GM21529 (cell line): ENCODE measurements at regions not wholly inside any gene's neighbourhood (a gene's known extent, or its start where the extent isn't known, plus 50 kb on each side); places are given as distances from the start of the nearest gene placed in this dataset.

Experiments
- ATAC-seq: cut with Tn5 transposase; IDR thresholded peaks from one replicate; pipeline ENCODE4 v1.9.1; 2021; ENCODE audit not compliant: unreplicated experiment

GRCh38 chr3:107100573-107100972, 276.7 kb upstream of the CCDC54 start:
- no peak for ATAC-seq

DNA sequence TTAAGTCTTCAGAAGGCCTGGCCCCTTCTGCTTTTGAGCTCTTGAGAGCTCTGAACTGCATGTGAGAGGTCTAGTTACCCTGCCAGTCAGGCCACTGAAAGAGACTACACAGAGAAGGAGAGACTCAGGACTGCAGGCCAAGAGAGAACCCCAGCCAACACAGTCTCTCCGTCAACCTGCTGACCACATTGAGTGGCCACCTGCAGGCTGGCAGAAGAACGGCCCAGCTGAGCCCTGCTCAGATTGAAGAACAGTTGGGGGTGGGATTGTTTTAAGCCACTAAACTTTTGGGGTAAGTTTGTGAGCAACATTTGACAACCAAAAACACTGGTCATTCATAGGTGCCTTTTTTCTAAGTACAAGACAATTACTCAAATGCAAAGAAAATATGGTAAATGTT, 273.5 kb upstream of the CCDC54 start:
- ATAC-seq = no peak

DNA sequence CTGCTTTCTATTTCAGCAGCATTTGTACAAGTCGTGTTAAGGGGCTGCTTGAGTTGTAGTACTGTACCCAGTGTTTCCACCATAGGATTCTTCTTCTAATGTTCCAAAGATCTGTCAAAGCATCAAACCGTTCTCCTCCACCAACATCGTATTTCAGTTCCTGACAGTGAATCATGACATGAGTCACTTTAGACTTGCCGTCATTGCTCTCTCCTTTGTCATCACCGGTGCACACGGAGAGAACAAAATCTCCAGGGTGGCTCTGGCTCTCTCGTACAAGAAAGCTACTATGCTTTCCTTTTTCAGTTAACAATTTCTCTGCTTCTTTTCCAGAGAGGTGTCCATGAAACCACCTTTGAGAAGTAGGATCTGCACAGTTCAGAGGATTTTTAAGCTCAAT, 270.9 kb upstream of the CCDC54 start:
- no peak for ATAC-seq

DNA sequence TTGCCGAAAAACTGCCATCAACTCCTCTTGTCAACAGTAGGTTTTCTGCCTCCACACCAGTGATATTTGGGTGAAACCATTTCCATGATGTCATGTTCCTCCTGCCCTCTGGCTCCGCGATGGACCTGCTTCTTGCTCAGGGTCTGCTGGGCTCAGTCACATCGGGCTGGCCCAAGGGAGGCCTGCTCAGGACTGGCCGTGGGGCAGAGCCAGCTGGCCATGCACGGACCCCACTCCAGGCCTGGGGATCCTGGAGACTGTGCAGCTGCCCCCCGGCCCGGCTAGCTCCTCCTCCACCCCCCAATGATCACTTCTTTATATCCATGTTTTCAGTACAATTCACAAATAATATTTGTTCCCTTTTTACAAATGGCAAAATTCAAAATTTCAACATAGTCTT, 270.3 kb upstream of the CCDC54 start:
- ATAC-seq = no peak

DNA sequence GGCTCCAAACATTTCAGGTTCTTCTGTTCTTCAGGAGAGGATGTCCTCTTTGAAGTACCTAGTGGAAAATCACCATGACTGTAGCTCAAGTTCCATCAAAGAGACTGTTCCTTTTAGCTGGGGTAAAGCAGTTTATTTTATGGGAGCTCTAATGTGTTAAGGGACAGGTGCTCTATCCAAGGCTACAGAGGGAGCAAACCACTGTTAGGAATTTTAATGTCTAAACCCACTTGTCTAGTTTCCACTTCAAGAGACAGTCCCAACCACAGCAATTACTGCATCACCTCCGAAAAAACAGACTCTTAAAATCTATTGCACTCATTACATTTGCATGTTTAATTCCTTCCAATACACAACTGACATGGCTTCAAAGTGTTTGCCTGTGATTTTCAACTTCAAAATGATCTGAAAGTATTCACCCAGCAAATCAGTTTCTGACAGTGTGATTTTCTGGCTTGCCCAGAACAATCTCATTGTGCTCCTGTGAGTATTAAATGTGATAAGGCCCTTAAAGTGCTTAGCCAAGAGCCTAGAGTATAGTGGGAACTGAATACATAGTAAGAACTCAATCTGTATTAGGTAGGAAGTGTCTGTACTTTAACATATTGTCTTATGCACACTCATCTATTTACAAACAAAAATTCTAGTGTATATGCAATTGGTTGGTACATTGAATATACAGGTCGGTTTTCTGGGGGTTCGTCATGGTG, 266.5 kb upstream of the CCDC54 start:
- no peak for ATAC-seq

DNA sequence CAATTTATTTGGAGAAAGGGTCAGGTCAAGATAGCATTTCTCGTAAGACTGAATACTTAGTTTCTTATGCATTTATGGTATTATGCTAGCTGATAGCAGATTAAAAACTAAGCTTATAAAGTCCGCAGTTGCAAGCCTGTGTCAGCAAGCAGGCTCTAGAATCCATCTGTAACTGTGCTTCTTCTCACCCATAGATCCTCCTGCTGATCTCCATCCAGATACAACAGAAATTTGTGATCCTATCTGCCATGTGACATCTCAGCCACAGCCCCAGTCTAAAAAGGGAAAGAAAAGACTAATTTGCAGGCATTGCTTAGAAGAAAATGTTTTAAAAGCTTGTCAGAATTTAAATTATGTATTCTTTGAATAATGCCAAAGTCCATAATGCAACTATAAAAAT, 265.4 kb upstream of the CCDC54 start:
- no peak for ATAC-seq

DNA sequence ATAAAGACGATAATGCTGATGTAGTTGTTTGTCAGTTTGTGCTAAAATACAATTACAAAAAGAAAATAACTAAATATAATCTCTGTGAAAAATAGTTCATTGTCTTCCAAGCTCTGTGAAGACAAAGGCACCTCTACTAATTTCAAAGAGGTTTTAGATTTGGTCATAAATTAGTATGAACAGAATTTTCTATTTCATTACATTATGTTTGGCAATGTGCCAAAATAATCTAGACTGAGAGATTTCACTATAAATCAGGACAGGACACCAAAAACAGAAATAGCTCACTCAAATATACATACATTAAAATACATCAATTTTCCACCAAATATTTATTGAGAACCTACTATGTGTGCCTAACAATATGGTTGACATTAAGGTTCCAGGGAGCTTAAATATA, 264.9 kb upstream of the CCDC54 start:
- no peak for ATAC-seq

- ATAC-seq = no peak
Measured at GRCh38 chr3:107116251-107116650, 261.0 kb upstream of the CCDC54 start.

GRCh38 chr3:107117156-107117555, 260.1 kb upstream of the CCDC54 start:
- no peak for ATAC-seq

DNA sequence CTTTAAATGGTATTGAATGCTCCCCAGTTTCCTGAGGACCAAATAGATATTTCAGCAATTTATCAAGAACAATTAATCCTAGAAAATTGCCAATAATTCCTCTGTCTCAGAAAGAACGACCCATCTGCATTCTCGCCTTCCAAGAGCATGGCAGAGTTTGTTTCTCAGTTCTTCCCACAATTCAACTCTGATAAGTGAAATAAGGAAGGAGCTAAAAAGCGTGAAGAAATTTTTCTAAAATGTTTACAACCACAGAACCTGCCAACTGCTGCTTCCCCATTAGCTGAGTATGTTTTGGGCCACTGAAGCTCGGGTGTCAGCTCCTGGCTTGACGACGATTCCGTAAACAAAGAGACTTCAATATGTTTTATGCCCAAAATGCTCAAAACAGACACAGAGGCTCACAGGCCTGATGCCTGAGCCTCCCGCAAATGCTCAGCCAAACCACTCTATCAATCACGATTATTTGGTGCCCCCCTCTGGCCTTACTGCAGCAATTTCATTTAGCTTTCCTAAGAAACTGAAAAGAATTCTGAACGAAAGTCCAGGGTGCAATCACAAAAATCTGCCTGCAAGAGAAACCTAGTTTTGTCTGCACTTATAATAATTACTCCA, 259.2 kb upstream of the CCDC54 start:
- ATAC-seq = peak; percentile 59

- ATAC-seq = no peak
Measured at GRCh38 chr3:107124885-107125284, 252.4 kb upstream of the CCDC54 start.

DNA sequence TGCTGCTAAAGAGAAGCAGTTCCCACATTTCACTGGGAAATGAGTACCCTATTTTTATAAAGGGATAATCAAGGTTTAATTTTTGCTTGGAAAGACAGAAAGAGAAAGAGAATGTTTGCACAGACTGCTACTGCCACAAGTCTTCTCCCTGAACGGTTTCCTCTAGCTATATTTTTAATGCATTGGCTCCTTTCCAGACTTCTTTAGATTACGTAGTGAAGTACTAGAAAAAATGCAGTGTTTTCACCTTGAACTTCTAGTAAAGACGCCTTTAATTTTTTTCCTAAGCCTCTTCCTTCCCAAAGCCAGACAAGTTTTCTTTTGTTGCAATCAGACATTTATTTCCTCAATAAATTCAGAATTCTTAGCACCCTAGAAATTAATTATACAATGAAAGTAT, 248.3 kb upstream of the CCDC54 start:
- no peak for ATAC-seq

- no peak for ATAC-seq
Measured at GRCh38 chr3:107130089-107130700, 247.0 kb upstream of the CCDC54 start.

DNA sequence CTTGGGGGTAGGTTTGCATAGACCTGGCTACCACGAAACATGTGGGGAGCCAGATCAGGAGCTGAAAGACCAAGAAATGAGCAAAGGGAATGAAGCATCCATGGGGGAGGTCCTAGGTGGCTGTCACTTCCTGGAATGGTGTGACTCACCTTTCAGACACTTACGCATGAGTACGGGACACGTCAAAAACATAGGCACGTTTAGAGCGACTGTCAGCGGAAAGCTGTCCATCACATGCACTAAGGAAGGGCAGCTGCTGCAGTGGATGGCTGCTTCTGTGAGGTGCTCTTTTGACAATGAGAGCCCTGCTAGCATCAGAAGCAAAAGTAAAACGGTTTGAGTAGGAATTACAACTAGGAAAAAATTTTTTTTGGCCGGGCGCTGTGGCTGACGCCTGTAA, 244.6 kb upstream of the CCDC54 start:
- no peak for ATAC-seq

GRCh38 chr3:107133891-107134290, 243.3 kb upstream of the CCDC54 start:
- no peak for ATAC-seq

DNA sequence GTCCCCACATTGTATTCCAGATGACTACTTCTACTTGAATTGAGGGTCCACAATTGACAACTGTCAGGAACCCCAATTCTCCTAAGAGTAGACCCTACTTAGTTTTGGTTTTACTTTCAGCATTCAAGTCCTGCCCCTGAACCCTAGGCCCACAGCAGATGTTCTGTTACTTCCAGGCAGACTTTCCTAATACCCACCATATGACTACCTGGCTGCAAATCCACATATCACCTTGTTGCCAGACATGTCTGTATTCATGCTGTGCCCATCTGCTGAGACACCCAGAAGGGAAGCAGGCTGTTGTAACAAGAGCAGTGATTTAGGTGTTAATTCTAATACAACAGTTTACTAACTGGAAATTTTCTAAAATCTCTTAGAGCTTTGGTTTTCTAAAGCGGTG, 235.1 kb upstream of the CCDC54 start:
- no peak for ATAC-seq

DNA sequence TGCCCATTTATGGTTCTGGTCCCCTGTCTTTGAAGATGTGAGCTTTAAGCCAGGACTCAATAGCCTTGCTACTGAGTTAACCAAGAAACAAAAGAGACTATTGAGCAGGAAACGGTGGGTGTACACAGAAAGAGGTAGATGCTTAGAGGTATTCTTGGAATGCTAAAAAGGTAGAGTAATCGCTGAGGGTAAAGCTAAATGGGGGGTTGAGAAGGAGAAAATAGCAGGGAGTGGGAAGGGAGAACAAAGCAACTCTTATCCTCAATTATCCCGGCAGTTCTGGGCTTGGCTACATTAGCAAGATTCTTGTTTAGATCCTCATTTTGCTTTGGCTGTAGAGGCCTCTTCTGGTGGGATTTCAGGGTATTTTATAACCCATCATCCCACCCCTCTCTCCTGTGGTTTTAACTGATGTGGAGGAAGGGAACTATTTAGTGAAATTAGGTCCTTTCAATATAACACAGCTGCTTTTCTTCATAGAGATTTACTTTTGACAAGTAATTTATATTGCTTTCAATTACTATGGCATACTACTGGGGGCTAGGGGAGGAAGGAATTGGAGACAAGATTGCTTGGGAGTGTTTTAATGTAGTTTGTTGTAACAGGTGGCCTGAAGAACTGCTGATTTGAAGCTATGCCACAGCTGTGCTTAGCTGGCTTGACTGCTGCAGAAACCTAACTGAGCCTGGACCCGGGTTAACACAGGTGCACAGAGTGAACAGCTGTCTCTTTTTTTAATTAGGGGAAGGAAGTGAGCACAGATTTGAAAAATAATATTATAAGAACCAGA, 234.3 kb upstream of the CCDC54 start:
- no peak for ATAC-seq

- ATAC-seq = no peak
Measured at GRCh38 chr3:107150675-107151074, 226.6 kb upstream of the CCDC54 start.

GRCh38 chr3:107153981-107154380, 223.3 kb upstream of the CCDC54 start:
- ATAC-seq = no peak

GRCh38 chr3:107172411-107172810, 204.8 kb upstream of the CCDC54 start:
- ATAC-seq = no peak

DNA sequence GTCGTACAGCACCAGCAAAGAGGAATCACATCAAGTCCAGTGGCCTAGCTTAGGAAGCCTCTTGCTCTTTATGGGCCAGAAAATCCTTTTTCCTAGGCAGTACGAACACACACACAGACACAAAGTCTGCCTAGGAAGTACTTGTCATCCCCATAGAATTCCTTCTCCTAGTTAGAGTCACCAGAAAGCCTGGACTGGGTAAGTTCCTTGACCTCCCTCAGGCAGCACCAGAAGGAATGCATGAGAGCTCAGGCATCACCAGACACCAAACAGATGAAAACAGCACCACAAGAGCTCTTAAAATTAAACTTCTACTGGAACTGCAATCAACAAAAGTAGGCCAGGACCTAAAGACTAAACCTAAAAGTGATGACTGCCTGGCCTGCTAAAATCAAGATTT, 192.9 kb upstream of the CCDC54 start:
- ATAC-seq = no peak

DNA sequence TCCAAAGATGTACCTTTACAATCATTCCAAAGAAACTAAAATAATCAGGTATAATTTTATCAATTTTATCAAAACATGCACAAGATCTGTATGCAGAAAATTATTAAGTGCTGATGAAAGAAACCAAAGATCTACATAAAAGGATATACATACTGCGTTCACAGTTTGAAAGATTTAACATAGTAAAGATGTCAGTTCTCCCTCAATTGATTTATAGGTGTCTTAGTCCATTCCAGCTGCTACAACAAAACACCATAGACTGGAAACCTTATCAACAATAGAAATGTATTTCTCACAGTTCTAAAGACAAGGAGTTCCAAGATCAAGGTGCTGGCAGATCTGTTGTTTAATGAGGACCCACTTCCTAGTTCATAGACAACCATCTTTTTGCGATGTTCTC, 189.0 kb upstream of the CCDC54 start:
- ATAC-seq = no peak
